Osteocyte (in vitro differentiated cells): ENCODE measurements at regions not wholly inside any gene's neighbourhood (a gene's known extent, or its start where the extent isn't known, plus 50 kb on each side); places are given as distances from the start of the nearest gene placed in this dataset.
A peak's percentile ranks its signal among the peaks of the same experiment; 100 is the strongest.

Experiments
- DNase-seq: peaks from one replicate; pipeline ENCODE4 v3.0.0; 2021; ENCODE audit warnings: mixed read lengths; ENCODE audit not compliant: unreplicated experiment; ENCODE audit errors: extremely low spot score
- H3K27ac Mint-ChIP-seq: one replicate; pipeline ENCODE4 v1.8.0; 2021; ENCODE audit warnings: mild to moderate bottlenecking, mixed read lengths; ENCODE audit not compliant: unreplicated experiment
- H3K27me3 Mint-ChIP-seq: one replicate; pipeline ENCODE4 v1.8.0; 2021; ENCODE audit warnings: mixed read lengths; ENCODE audit not compliant: unreplicated experiment
- H3K36me3 Mint-ChIP-seq: one replicate; pipeline ENCODE4 v1.8.0; 2021; ENCODE audit warnings: mixed read lengths; ENCODE audit not compliant: unreplicated experiment
- H3K4me1 Mint-ChIP-seq: one replicate; pipeline ENCODE4 v1.8.0; 2021; ENCODE audit warnings: mixed read lengths; ENCODE audit not compliant: unreplicated experiment
- H3K4me3 Mint-ChIP-seq: one replicate; pipeline ENCODE4 v1.8.0; 2021; ENCODE audit warnings: mild to moderate bottlenecking, moderate library complexity, mixed read lengths; ENCODE audit not compliant: unreplicated experiment
- H3K9me3 Mint-ChIP-seq: one replicate; pipeline ENCODE4 v1.8.0; 2021; ENCODE audit warnings: mixed read lengths; ENCODE audit not compliant: unreplicated experiment
- TF ChIP-seq, protein P1 (sequence below): fragments of 200-600 bp; sonication (generic); IDR thresholded peaks from 2 replicates; pipeline ENCODE4 v1.5.0; 2021; ENCODE audit warnings: antibody characterized with exemption, mild to moderate bottlenecking, moderate library complexity

DNA sequence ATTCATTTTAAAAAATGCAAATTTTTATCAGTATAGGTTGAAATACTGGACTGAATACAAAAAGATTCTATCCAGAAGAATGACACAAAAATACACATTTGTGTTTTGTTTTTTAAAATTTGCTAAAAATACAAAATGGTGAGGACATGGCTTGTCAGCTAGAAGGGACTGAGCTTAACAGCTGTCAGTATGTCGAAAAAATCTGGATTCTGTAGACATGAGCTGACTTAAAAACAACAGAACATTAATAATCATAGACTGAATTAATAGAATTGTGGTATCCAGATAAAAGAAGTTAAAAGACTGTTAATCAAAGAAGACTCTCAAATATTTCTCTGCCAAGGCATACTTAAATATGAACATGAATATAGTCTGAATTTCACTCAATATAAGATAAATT is 244.9 kb upstream of the CBLB start:
- Mint-ChIP-seq H3K27ac (no peak overlapping the region), H3K9me3 (no peaks in the 10 kb centered on the region), H3K27me3 (no peaks in the 10 kb centered on the region), H3K4me1 (peaks cover 11% of the 10 kb centered on the region), H3K36me3 (no peaks in the 10 kb centered on the region), H3K4me3 (no peak overlapping the region)
- TF ChIP-seq, protein P1, sequence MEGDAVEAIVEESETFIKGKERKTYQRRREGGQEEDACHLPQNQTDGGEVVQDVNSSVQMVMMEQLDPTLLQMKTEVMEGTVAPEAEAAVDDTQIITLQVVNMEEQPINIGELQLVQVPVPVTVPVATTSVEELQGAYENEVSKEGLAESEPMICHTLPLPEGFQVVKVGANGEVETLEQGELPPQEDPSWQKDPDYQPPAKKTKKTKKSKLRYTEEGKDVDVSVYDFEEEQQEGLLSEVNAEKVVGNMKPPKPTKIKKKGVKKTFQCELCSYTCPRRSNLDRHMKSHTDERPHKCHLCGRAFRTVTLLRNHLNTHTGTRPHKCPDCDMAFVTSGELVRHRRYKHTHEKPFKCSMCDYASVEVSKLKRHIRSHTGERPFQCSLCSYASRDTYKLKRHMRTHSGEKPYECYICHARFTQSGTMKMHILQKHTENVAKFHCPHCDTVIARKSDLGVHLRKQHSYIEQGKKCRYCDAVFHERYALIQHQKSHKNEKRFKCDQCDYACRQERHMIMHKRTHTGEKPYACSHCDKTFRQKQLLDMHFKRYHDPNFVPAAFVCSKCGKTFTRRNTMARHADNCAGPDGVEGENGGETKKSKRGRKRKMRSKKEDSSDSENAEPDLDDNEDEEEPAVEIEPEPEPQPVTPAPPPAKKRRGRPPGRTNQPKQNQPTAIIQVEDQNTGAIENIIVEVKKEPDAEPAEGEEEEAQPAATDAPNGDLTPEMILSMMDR, result no peak
- no peak for DNase-seq

DNA sequence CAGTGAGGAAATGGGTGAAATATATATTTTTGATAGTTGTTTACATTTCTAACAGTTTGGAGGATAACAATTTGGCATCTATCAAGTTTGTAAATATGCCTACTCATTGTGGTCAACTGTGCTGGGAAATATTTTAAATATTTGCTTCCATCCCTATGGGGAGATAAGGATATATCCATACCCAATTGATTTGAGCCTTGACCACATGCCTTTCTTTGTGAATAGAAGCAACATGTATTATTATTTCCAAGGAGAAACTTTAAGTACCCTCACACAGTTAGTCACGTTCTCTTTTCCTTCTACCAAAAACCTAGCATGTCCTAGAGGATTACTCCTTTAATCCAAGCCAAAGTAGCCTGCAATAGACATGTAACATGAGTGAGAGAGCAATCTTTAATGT is 245.4 kb upstream of the CBLB start:
- peaks cover 12% of the 10 kb centered on the region for H3K4me1 Mint-ChIP-seq
- DNase-seq, result no peak
- no peaks in the 10 kb centered on the region for H3K9me3 Mint-ChIP-seq
- H3K36me3 Mint-ChIP-seq, result no peaks in the 10 kb centered on the region
- H3K4me3 Mint-ChIP-seq, result no peak overlapping the region
- TF ChIP-seq, protein P1, result no peak
- no peaks in the 10 kb centered on the region for H3K27me3 Mint-ChIP-seq
- H3K27ac Mint-ChIP-seq, result peak overlapping the region; percentile 64

DNA sequence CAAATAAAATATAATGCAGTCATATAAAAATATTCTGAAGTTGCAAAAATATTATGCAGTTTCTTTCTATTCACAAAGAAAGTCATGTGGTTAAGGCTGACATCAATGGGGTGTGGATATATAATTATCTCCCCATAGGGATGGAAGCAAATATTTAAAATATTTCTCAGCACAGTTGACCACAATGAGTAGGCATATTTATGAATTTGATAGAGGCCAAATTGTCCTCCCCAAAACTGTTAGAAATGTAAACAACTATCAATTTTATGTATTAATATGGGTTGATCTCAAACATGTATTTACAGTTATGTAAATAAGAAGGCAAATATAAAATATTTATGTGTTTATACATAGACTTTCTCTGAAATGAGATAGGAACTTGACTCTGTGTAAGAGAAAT is 246.0 kb upstream of the CBLB start:
- no peaks in the 10 kb centered on the region for H3K36me3 Mint-ChIP-seq
- H3K27ac Mint-ChIP-seq, result peak overlapping the region; percentile 70

DNA sequence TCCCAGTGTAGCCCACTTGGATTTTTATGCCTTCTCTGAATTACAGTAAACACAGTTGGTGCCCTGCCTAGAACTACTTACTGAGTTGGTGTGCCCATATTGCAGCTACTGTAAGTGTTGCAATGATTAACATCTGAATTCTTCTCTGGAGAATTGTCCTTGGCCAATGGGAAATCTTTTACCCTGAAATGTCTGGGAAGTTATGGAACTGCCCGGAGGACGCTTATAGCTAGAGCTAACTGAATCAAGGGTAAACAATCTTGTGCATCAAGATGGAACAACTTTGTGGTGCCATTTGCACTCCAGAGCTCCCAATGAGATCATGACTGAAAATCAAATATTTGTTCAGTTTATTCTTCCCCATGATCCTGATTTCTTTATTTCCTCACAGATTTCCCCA is 246.7 kb upstream of the CBLB start:
- peak overlapping the region; percentile 73 for H3K27ac Mint-ChIP-seq
- no peaks in the 10 kb centered on the region for H3K36me3 Mint-ChIP-seq
- no peaks in the 10 kb centered on the region for H3K9me3 Mint-ChIP-seq
- TF ChIP-seq, protein P1, result no peak
- peaks cover 19% of the 10 kb centered on the region for H3K4me1 Mint-ChIP-seq
- no peak overlapping the region for H3K4me3 Mint-ChIP-seq
- H3K27me3 Mint-ChIP-seq, result no peaks in the 10 kb centered on the region
- DNase-seq, result no peak

More for the DNA sequence above, 246.0 kb upstream of the CBLB start:
- Mint-ChIP-seq H3K9me3 (no peaks in the 10 kb centered on the region), H3K4me3 (no peak overlapping the region), H3K27me3 (no peaks in the 10 kb centered on the region), H3K4me1 (peaks cover 18% of the 10 kb centered on the region)
- TF ChIP-seq, protein P1, result no peak
- no peak for DNase-seq

DNA sequence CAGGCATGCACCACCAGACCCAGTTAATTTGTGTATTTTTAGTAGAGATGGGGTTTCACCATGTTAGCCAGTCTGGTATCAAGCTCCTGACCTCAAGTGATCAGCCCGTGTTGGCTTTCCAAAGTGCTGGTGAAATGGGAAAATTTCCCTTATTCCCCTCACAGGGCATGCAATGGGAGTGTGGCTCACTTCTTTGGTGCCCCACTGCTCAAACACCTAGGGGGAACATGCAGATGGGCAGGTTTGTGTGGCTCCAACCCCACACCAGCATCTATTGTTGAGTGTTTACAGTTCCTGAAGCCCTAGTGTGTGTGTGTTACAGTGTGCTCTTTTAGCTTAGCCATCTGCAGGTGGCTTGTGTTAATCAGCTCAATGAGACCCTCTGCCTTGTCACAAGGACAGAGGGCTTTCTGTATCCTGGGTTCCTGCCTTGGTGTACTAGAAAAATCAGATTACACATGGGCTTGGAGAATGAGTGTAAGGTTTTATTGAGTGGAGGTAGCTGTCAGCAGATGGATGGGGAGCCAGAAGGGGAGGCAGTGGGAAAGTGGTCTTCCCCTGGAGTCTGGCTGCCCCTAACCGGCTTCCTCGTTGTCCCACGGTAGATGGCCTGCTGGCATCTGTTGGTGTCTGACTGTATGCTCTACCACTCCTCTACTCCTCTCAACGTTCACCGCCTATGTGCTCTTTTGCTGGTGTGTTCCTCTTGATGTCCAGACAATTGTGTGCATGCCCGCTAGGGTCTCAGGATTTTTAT is 248.1 kb upstream of the CBLB start:
- TF ChIP-seq, protein P1, result no peak
- H3K27me3 Mint-ChIP-seq, result no peaks in the 10 kb centered on the region
- no peak overlapping the region for H3K27ac Mint-ChIP-seq
- H3K4me3 Mint-ChIP-seq, result no peak overlapping the region
- peaks cover 19% of the 10 kb centered on the region for H3K4me1 Mint-ChIP-seq
- H3K36me3 Mint-ChIP-seq, result no peaks in the 10 kb centered on the region
- H3K9me3 Mint-ChIP-seq, result no peaks in the 10 kb centered on the region
- DNase-seq, result no peak
